ENCODE measurements at regions not wholly inside any gene's neighbourhood (a gene's known extent, or its start where the extent isn't known, plus 50 kb on each side); places are given as distances from the start of the nearest gene placed in this dataset.

DNA sequence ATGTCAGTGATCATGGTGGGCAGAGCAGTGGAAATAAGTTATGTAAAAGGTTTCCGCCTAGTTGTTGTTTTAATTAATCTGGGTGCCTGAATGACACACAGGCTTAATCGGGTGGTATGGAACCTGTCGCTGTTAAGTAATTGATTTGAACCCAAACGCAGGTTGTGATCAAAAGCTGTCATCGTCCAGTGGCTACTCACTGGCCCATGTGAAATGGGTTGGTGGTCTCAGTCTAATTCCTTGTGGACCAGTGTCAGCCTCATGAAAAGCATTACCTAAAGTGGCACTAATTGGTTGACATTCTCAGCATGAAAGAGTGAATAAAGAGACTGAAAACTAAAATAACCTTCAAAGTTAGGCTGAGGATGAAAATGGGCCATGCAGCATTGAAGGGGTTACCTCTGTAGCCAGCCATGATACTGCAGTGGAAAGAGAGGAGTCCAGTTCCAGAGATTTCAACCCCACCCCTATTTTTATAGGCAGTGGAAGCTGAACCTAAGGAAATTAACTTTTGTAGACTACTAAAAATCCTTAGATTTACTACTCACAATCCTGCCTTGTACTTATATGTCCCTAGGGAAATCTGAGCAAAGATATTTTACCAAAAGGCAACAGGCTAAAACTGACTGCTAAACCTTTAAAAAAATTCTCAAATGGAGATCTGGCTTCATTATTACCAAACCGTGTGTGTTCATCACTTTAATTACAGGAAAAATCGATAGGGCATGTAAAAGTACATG lies 251.7 kb upstream of the TENM3 start:
- ATAC-seq (replicated peaks in 1 of 4) (no peak), DNase-seq (no peak)
- Mint-ChIP-seq H3K9me3 (peaks cover 0 to 5% (median 4%) of the 10 kb centered on the region in 3 donors), H3K27ac (no peak overlapping the region), H3K36me3 (no peaks in the 10 kb centered on the region), H3K4me3 (no peak overlapping the region), H3K4me1 (no peaks in the 10 kb centered on the region), H3K27me3 (no peaks in the 10 kb centered on the region)
- no peak overlapping the region for H3K27ac ChIP-seq (ENCODE audit: low read length)
- 86% methylated on average over 7 of the region's 7 CpGs for WGBS (ENCODE audit: insufficient coverage)
- H3K36me3 ChIP-seq (ENCODE audit: control insufficient read depth in 2 of 2, extremely low read depth in 1 of 2, insufficient read depth in 1 of 2, low read length in 1 of 2), result no peaks in the 10 kb centered on the region
- no peaks in the 10 kb centered on the region for H3K27me3 ChIP-seq (replicated peaks in 1 of 2; ENCODE audit: control insufficient read depth in 2 of 2, extremely low read depth in 1 of 2, insufficient read depth in 2 of 2, low read length in 1 of 2)
- H3K4me3 ChIP-seq (ENCODE audit: control insufficient read depth in 1 of 2, extremely low read depth in 1 of 2, low read length in 1 of 2), result no peak overlapping the region
- ChIA-PET CTCF (no interaction called here), POLR2A (no interaction called here)
- no peaks in the 10 kb centered on the region for H3K4me1 ChIP-seq (ENCODE audit: control insufficient read depth in 1 of 2, extremely low read depth in 1 of 2, insufficient read depth in 2 of 2, low read length in 2 of 2)
- H3K9me3 ChIP-seq, result no peaks in the 10 kb centered on the region

DNA sequence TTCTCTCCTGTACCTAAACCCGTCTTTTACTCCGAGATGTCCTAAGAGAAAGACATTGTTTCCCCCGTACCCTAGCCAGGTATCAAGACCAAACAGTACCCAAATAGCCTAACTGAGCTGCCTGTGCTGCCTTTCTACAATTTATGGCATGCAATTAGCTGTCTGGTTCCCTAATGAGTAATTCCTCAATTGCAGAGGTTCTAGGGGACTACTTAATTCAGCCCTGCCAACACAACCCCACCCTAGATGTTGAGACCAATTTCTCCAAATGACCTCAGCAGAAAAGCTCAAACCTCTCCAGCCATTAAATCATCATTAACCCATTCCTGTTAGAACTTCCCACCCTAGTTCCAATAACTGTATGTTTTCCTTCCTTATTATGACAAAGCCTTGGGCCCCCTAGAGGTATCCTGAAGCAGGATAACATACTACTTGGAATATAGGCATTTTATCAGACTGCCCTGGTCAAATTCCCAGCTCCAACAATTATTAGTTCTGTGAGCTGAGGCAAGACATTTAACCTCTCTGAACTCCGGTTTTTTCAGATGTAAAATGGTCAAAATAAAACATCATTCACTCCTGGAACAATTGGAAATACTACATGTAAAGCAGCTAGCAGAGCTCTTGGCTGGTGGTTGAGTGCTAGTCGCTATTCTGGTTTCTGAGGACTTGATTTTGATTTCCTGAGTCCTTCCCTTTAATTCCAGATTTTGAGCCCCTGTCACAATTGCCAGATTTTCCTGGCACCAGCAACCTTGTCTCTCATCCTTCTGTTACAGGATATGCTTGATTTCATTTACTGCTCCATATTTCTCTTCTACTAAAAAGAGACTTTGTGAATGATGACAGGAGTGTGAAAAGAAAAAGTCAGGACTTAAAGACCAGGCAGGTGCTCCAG lies 244.6 kb upstream of the TENM3 start:
- POLR2A ChIA-PET, result no interaction called here
- peaks cover 2 to 9% (median 4%) of the 10 kb centered on the region in 3 donors for H3K9me3 Mint-ChIP-seq
- no peaks in the 10 kb centered on the region for H3K9me3 ChIP-seq
- no peaks in the 10 kb centered on the region for H3K4me1 ChIP-seq (ENCODE audit: control insufficient read depth in 1 of 2, extremely low read depth in 1 of 2, insufficient read depth in 2 of 2, low read length in 2 of 2)
- no peaks in the 10 kb centered on the region for H3K36me3 ChIP-seq (ENCODE audit: control insufficient read depth in 2 of 2, extremely low read depth in 1 of 2, insufficient read depth in 1 of 2, low read length in 1 of 2)
- no peaks in the 10 kb centered on the region for H3K27me3 ChIP-seq (replicated peaks in 1 of 2; ENCODE audit: control insufficient read depth in 2 of 2, extremely low read depth in 1 of 2, insufficient read depth in 2 of 2, low read length in 1 of 2)
- H3K36me3 Mint-ChIP-seq, result no peaks in the 10 kb centered on the region
- DNase-seq (no peak), ATAC-seq (replicated peaks in 1 of 4) (no peak)
- no peaks in the 10 kb centered on the region for H3K4me1 Mint-ChIP-seq
- no peak overlapping the region for H3K4me3 Mint-ChIP-seq
- H3K27ac Mint-ChIP-seq, result no peak overlapping the region
- H3K27me3 Mint-ChIP-seq, result no peaks in the 10 kb centered on the region
- H3K4me3 ChIP-seq (ENCODE audit: control insufficient read depth in 1 of 2, extremely low read depth in 1 of 2, low read length in 1 of 2), result no peak overlapping the region
- H3K27ac ChIP-seq (ENCODE audit: low read length), result no peak overlapping the region
- WGBS (ENCODE audit: insufficient coverage), result 70% methylated on average over 4 of the region's 5 CpGs
- CTCF ChIA-PET, result interaction anchor here in 1 of 2 donors (0.6 kb wide), 1 partner anchor 8 kb away, joined by 3 read pairs; no protein-coding TSS in a partner anchor

DNA sequence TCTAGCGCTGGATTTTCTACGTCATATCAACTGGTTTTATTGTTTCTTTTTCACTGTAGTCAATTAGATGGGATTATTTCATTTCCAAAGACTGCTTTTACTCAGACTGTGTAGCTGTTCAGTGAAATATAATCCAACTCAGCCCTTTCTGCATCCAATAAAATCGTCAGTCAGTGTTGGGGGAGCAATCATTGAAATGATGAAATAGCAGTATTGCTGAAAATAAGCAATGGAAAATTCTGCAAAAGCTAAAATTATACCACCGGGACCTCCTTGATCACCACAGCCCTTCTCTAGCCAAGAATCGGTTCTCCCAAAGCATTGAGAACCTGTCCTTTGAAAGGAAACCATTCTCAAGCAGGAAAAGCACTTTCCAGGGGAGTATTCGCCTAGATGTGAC lies 243.1 kb upstream of the TENM3 start:
- ATAC-seq (replicated peaks in 1 of 4), result no peak
- Histone ChIP-seq H3K9me3 (no peaks in the 10 kb centered on the region), H3K4me1 (ENCODE audit: control insufficient read depth in 1 of 2, extremely low read depth in 1 of 2, insufficient read depth in 2 of 2, low read length in 2 of 2) (no peaks in the 10 kb centered on the region), H3K36me3 (ENCODE audit: control insufficient read depth in 2 of 2, extremely low read depth in 1 of 2, insufficient read depth in 1 of 2, low read length in 1 of 2) (no peaks in the 10 kb centered on the region), H3K27ac (ENCODE audit: low read length) (no peak overlapping the region), H3K4me3 (ENCODE audit: control insufficient read depth in 1 of 2, extremely low read depth in 1 of 2, low read length in 1 of 2) (no peak overlapping the region), H3K27me3 (replicated peaks in 1 of 2; ENCODE audit: control insufficient read depth in 2 of 2, extremely low read depth in 1 of 2, insufficient read depth in 2 of 2, low read length in 1 of 2) (no peaks in the 10 kb centered on the region)
- Mint-ChIP-seq H3K4me3 (no peak overlapping the region), H3K36me3 (no peaks in the 10 kb centered on the region), H3K27ac (no peak overlapping the region), H3K4me1 (no peaks in the 10 kb centered on the region), H3K27me3 (no peaks in the 10 kb centered on the region), H3K9me3 (peaks cover 4 to 11% (median 4%) of the 10 kb centered on the region in 3 donors)
- ChIA-PET POLR2A (no interaction called here), CTCF (no interaction called here)
- no peak for DNase-seq
- no CpG with 5 or more reads among the region's 6 CpGs for WGBS (ENCODE audit: insufficient coverage)

DNA sequence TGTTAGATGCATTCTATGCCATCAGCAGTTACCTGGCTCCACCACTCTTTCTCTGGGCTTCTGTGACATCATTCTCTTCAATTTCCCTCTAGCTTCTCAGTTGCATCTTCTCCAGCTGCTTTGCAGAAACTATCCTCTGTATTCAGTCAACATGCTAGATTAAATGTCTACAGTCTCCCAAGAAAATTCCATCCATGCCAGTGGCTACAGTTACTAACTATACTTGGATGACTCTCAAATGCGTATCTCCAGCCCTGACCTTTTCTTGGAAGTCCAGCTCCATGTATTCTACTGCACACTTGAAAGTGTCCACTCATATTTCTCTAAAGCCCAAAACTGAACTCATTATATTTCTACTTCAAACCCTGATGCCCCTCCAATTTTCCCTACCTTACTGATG lies 232.3 kb upstream of the TENM3 start:
- ATAC-seq (replicated peaks in 1 of 4), result no peak
- Histone ChIP-seq H3K9me3 (no peaks in the 10 kb centered on the region), H3K36me3 (ENCODE audit: control insufficient read depth in 2 of 2, extremely low read depth in 1 of 2, insufficient read depth in 1 of 2, low read length in 1 of 2) (no peaks in the 10 kb centered on the region), H3K27me3 (replicated peaks in 1 of 2; ENCODE audit: control insufficient read depth in 2 of 2, extremely low read depth in 1 of 2, insufficient read depth in 2 of 2, low read length in 1 of 2) (peaks cover 0 to 4% of the 10 kb centered on the region in 2 experiments), H3K4me3 (ENCODE audit: control insufficient read depth in 1 of 2, extremely low read depth in 1 of 2, low read length in 1 of 2) (no peak overlapping the region), H3K27ac (ENCODE audit: low read length) (no peak overlapping the region), H3K4me1 (ENCODE audit: control insufficient read depth in 1 of 2, extremely low read depth in 1 of 2, insufficient read depth in 2 of 2, low read length in 2 of 2) (no peaks in the 10 kb centered on the region)
- ChIA-PET POLR2A (no interaction called here), CTCF (interaction anchor here in 1 of 2 donors (0.9 kb wide), 1 partner anchor 9 kb away, joined by 3 read pairs; no protein-coding TSS in a partner anchor)
- no peaks in the 10 kb centered on the region for H3K36me3 Mint-ChIP-seq
- H3K27me3 Mint-ChIP-seq, result no peaks in the 10 kb centered on the region
- 80% methylated on average over 1 of the region's 1 CpG for WGBS (ENCODE audit: insufficient coverage)
- peaks cover under 1 to 21% (median 15%) of the 10 kb centered on the region in 3 donors for H3K9me3 Mint-ChIP-seq
- H3K4me3 Mint-ChIP-seq, result no peak overlapping the region
- no peak overlapping the region for H3K27ac Mint-ChIP-seq
- H3K4me1 Mint-ChIP-seq, result no peaks in the 10 kb centered on the region
- no peak for DNase-seq

DNA sequence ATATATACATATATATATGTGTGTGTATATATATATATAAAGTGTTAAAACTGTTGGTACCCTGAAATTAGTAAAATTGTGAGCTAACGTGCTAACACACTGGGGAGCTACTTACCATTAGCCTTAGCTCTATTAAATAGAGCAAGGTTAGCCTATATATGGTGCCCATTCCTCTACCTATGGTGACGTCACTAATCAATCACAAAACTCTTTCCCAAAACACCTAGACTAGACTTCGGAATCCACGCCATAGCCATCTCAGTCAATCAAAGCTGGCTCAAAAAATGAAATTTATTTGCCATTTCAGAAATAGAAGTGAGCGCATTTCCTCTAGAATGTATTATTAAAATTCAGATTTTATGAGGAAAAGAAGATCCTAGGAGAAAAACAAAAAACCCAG lies 229.0 kb upstream of the TENM3 start:
- no peak overlapping the region for H3K4me3 ChIP-seq (ENCODE audit: control insufficient read depth in 1 of 2, extremely low read depth in 1 of 2, low read length in 1 of 2)
- no CpG with 5 or more reads among the region's 5 CpGs for WGBS (ENCODE audit: insufficient coverage)
- Mint-ChIP-seq H3K4me3 (no peak overlapping the region), H3K36me3 (no peaks in the 10 kb centered on the region), H3K4me1 (no peaks in the 10 kb centered on the region), H3K9me3 (peaks cover 5 to 11% (median 6%) of the 10 kb centered on the region in 3 donors), H3K27ac (no peak overlapping the region), H3K27me3 (no peaks in the 10 kb centered on the region)
- POLR2A ChIA-PET, result no interaction called here
- no peaks in the 10 kb centered on the region for H3K36me3 ChIP-seq (ENCODE audit: control insufficient read depth in 2 of 2, extremely low read depth in 1 of 2, insufficient read depth in 1 of 2, low read length in 1 of 2)
- no peaks in the 10 kb centered on the region for H3K9me3 ChIP-seq
- no peak overlapping the region for H3K27ac ChIP-seq (ENCODE audit: low read length)
- CTCF ChIA-PET, result no interaction called here
- peaks cover 0 to 4% of the 10 kb centered on the region in 2 experiments for H3K27me3 ChIP-seq (replicated peaks in 1 of 2; ENCODE audit: control insufficient read depth in 2 of 2, extremely low read depth in 1 of 2, insufficient read depth in 2 of 2, low read length in 1 of 2)
- DNase-seq (no peak), ATAC-seq (replicated peaks in 1 of 4) (no peak)
- no peaks in the 10 kb centered on the region for H3K4me1 ChIP-seq (ENCODE audit: control insufficient read depth in 1 of 2, extremely low read depth in 1 of 2, insufficient read depth in 2 of 2, low read length in 2 of 2)

DNA sequence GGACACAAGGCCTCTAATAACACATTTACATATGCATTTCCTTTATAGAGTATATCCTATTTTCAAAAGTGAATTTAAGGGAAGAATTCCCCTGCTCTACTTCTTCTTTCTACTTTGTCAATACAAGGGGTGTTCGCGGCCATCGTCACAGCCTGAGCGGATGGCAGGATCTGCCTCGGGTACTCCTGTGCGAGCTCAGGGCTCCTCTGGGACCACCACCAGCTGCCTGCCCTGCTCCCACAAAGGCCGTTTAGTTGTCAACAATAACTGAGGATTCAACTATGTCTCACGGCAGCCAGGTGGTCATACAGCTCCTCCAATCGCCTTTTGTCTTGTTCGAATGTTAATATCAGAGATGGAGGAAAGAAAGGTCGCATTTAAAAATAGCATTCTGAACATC lies 228.2 kb upstream of the TENM3 start:
- H3K27ac ChIP-seq (ENCODE audit: low read length), result no peak overlapping the region
- 87% methylated on average over 3 of the region's 11 CpGs for WGBS (ENCODE audit: insufficient coverage)
- ATAC-seq (replicated peaks in 1 of 4), result no peak
- H3K9me3 ChIP-seq, result no peaks in the 10 kb centered on the region
- H3K4me1 ChIP-seq (ENCODE audit: control insufficient read depth in 1 of 2, extremely low read depth in 1 of 2, insufficient read depth in 2 of 2, low read length in 2 of 2), result no peaks in the 10 kb centered on the region
- ChIA-PET CTCF (no interaction called here), POLR2A (no interaction called here)
- Mint-ChIP-seq H3K4me1 (no peaks in the 10 kb centered on the region), H3K27me3 (no peaks in the 10 kb centered on the region), H3K36me3 (no peaks in the 10 kb centered on the region), H3K9me3 (peaks cover 5 to 13% (median 6%) of the 10 kb centered on the region in 3 donors), H3K4me3 (no peak overlapping the region), H3K27ac (no peak overlapping the region)
- H3K4me3 ChIP-seq (ENCODE audit: control insufficient read depth in 1 of 2, extremely low read depth in 1 of 2, low read length in 1 of 2), result no peak overlapping the region
- no peaks in the 10 kb centered on the region for H3K36me3 ChIP-seq (ENCODE audit: control insufficient read depth in 2 of 2, extremely low read depth in 1 of 2, insufficient read depth in 1 of 2, low read length in 1 of 2)
- no peaks in the 10 kb centered on the region for H3K27me3 ChIP-seq (replicated peaks in 1 of 2; ENCODE audit: control insufficient read depth in 2 of 2, extremely low read depth in 1 of 2, insufficient read depth in 2 of 2, low read length in 1 of 2)
- DNase-seq, result no peak
